Nephron progenitor cell (in vitro differentiated cells): ENCODE measurements at regions not wholly inside any gene's neighbourhood (a gene's known extent, or its start where the extent isn't known, plus 50 kb on each side); places are given as distances from the start of the nearest gene placed in this dataset.

Source experiments
- DNase-seq: peaks from one replicate; pipeline ENCODE4 v3.0.0; 2021
- H3K27ac Mint-ChIP-seq: 2 replicates; pipeline ENCODE4 v1.8.0; 2021; ENCODE audit warnings: mild to moderate bottlenecking, moderate library complexity, mixed read lengths
- H3K27me3 Mint-ChIP-seq: 2 replicates; pipeline ENCODE4 v1.8.0; 2021; ENCODE audit warnings: mild to moderate bottlenecking, low read depth, mixed read lengths; ENCODE audit not compliant: poor library complexity
- H3K36me3 Mint-ChIP-seq: 2 replicates; pipeline ENCODE4 v1.8.0; 2021; ENCODE audit warnings: low read depth, mixed read lengths
- H3K4me1 Mint-ChIP-seq: 2 replicates; pipeline ENCODE4 v1.8.0; 2021; ENCODE audit warnings: mixed read lengths
- H3K4me3 Mint-ChIP-seq: 2 replicates; pipeline ENCODE4 v1.8.0; 2021; ENCODE audit warnings: mild to moderate bottlenecking, moderate library complexity, mixed read lengths
- H3K9me3 Mint-ChIP-seq: 2 replicates; pipeline ENCODE4 v1.8.0; 2021; ENCODE audit warnings: mild to moderate bottlenecking, moderate library complexity, mixed read lengths
- CTCF ChIP-seq: fragments of 200-600 bp; sonication (generic); IDR thresholded peaks from 2 replicates; pipeline ENCODE4 v1.5.0; 2021; ENCODE audit warnings: antibody characterized with exemption

- Mint-ChIP-seq H3K27me3 (peaks cover 21% of the 10 kb centered on the region), H3K4me3 (peak overlapping the region; percentile 13), H3K9me3 (no peaks in the 10 kb centered on the region), H3K4me1 (peaks cover 78% of the 10 kb centered on the region), H3K36me3 (no peaks in the 10 kb centered on the region), H3K27ac (peak overlapping the region; percentile 24)
- TF ChIP-seq CTCF: no peak
- peak; percentile 40 for DNase-seq
Observed at GRCh38 chr15:69855258-69856000, 242.3 kb downstream of the TLE3 start.

GRCh38 chr15:69857250-69857649 lies 240.5 kb downstream of the TLE3 start:
- Mint-ChIP-seq H3K4me3 (no peak overlapping the region), H3K27ac (no peak overlapping the region), H3K4me1 (peaks cover 87% of the 10 kb centered on the region), H3K9me3 (no peaks in the 10 kb centered on the region), H3K36me3 (no peaks in the 10 kb centered on the region), H3K27me3 (peaks cover 15% of the 10 kb centered on the region)
- DNase-seq: no peak
- no peak for TF ChIP-seq CTCF

DNA sequence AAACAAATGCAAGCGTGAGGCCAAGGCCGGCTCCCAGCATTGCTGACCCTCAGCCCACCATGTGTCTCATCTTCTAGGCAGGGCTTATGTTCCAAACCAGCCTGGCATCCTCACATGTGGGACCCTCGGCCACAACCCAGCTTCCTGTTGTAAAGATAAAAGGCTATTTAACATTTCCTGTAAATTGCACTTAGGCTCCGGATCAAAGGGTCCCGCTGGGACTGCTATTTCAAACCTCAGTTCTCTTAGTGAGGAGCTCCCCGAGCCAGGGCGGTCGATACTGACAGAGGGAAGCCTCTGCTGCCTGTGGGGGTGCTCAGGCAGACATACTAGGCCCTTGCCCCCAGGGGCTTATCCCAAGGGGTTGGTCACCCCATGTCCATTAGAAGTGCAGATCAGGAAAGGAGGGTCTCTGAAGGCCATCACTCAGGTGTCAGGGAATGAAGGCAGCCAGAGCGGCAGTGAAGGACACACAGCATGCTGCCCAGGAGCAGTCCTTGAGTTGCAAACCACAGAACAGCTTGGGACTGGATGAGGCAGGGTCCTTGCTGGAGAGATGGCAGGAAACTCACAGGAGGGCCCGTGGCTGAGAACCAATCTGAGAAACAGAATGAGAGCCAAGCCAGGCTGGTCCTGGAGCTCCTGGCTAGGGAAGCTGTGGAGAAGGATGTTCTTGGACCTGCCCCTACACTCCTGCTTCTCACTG lies 239.9 kb downstream of the TLE3 start:
- no peak for DNase-seq
- TF ChIP-seq CTCF: no peak
- peak overlapping the region; percentile 60 for H3K4me3 Mint-ChIP-seq
- H3K27ac Mint-ChIP-seq: no peak overlapping the region
- no peaks in the 10 kb centered on the region for H3K36me3 Mint-ChIP-seq
- H3K27me3 Mint-ChIP-seq: peaks cover 15% of the 10 kb centered on the region
- H3K9me3 Mint-ChIP-seq: no peaks in the 10 kb centered on the region
- H3K4me1 Mint-ChIP-seq: peaks cover 87% of the 10 kb centered on the region

GRCh38 chr15:69858456-69858855 lies 239.3 kb downstream of the TLE3 start:
- H3K27ac Mint-ChIP-seq: no peak overlapping the region
- H3K36me3 Mint-ChIP-seq: no peaks in the 10 kb centered on the region
- no peaks in the 10 kb centered on the region for H3K9me3 Mint-ChIP-seq
- DNase-seq: no peak
- no peak overlapping the region for H3K4me3 Mint-ChIP-seq
- H3K27me3 Mint-ChIP-seq: peaks cover 16% of the 10 kb centered on the region
- TF ChIP-seq CTCF: no peak
- H3K4me1 Mint-ChIP-seq: peaks cover 87% of the 10 kb centered on the region

DNA sequence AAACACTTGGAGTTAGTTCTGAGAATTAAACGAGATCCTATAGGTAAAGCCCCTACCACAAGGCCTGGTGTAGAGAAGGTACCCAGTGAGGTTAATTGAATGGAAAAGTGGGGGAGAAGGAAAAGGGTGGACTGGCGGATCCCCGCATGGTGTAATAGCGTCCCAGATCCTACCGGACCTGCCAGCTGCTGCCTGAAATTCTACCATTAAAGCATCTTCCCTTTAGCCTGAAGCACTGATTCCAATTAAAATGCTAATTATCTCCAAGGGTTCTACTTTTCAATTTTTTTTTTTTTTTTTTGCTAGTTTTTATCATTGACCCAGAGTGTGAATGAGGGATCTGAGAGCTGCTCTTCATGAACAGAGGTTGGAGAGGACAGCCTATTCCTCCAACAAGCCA lies 237.9 kb downstream of the TLE3 start:
- peaks cover 4% of the 10 kb centered on the region for H3K36me3 Mint-ChIP-seq
- no peak overlapping the region for H3K27ac Mint-ChIP-seq
- no peak for TF ChIP-seq CTCF

More for the DNA sequence above, 237.9 kb downstream of the TLE3 start:
- Mint-ChIP-seq H3K27me3 (peaks cover 25% of the 10 kb centered on the region), H3K9me3 (peaks cover 9% of the 10 kb centered on the region), H3K4me1 (peaks cover 75% of the 10 kb centered on the region), H3K4me3 (no peak overlapping the region)
- DNase-seq: no peak
